ENCODE measurements at regions not wholly inside any gene's neighbourhood (a gene's known extent, or its start where the extent isn't known, plus 50 kb on each side); places are given as distances from the start of the nearest gene placed in this dataset.

DNA sequence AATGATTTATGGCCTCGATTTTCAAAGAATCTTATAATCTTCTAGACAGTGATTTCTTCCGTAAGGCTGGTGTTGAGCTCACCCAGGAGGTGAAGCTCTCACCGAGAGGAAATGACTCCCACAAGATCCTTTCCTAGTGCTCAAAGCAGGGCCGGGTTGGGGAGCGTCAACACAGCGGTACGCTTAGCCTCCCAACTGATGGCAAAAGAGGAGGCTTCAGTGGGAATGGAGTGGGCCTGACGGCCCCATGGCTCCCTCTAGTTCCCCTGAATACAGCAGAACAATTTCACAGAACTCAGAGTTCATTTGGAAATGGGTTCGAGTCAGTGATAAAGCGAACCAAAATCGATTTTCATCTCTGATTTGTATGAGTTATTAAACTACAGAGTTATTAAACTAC is 449.5 kb downstream of the KLF12 start:
- Histone ChIP-seq H3K4me3 (no peak overlapping the region), H3K27ac (no peak overlapping the region)
- TF ChIP-seq, protein P1, sequence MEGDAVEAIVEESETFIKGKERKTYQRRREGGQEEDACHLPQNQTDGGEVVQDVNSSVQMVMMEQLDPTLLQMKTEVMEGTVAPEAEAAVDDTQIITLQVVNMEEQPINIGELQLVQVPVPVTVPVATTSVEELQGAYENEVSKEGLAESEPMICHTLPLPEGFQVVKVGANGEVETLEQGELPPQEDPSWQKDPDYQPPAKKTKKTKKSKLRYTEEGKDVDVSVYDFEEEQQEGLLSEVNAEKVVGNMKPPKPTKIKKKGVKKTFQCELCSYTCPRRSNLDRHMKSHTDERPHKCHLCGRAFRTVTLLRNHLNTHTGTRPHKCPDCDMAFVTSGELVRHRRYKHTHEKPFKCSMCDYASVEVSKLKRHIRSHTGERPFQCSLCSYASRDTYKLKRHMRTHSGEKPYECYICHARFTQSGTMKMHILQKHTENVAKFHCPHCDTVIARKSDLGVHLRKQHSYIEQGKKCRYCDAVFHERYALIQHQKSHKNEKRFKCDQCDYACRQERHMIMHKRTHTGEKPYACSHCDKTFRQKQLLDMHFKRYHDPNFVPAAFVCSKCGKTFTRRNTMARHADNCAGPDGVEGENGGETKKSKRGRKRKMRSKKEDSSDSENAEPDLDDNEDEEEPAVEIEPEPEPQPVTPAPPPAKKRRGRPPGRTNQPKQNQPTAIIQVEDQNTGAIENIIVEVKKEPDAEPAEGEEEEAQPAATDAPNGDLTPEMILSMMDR (IDR thresholded peaks at IDR 0.05) = no peak
- TF ChIP-seq EP300 (IDR thresholded peaks at IDR 0.05) (no peak), POLR2A (IDR thresholded peaks at IDR 0.05) (no peak)

GRCh38 chr13:73684286-73684685 is 449.9 kb downstream of the KLF12 start:
- 88 to 92% (median 90%) methylated on average over 3 of the region's 3 CpGs for WGBS, 3 donors
- H3K36me3 ChIP-seq = no peaks in the 10 kb centered on the region
- H3K4me1 ChIP-seq (ENCODE audit: insufficient read depth) = no peaks in the 10 kb centered on the region
- no peaks in the 10 kb centered on the region for H3K27me3 ChIP-seq
- DNase-seq = no peak
- TF ChIP-seq, protein P1 (IDR thresholded peaks at IDR 0.05) = no peak
- TF ChIP-seq EP300 (IDR thresholded peaks at IDR 0.05) (no peak), POLR2A (IDR thresholded peaks at IDR 0.05) (no peak)
- H3K9me3 ChIP-seq = no peaks in the 10 kb centered on the region
- H3K27ac ChIP-seq = no peak overlapping the region
- intact Hi-C loops (cut with DNase I) = no loop called here
- H3K4me3 ChIP-seq = no peak overlapping the region

More for the DNA sequence above, 449.5 kb downstream of the KLF12 start:
- no peaks in the 10 kb centered on the region for H3K9me3 ChIP-seq
- H3K36me3 ChIP-seq = no peaks in the 10 kb centered on the region
- no peaks in the 10 kb centered on the region for H3K27me3 ChIP-seq
- no peak for DNase-seq
- WGBS, 3 donors = 93 to 94% (median 94%) methylated on average over 11 of the region's 11 CpGs
- H3K4me1 ChIP-seq (ENCODE audit: insufficient read depth) = no peaks in the 10 kb centered on the region
- intact Hi-C loops (cut with DNase I) = no loop called here

DNA sequence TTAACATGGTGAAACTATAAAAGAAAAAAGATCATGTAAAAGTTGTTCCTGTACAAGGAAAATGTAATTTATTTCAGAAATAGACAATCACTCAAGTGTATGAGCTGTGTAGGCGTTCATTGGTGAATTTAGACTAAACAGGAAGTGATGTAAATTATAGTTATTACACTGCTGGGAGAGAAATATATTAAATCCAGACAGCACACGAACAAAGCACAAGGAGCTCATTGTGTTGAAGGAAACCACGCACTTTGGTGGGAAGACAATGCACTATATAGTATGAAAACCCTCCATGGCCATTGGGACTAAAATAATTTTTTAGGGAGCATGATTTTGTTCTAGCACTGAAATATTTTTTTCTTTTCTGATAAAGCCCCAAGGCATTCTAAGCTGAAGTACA is 450.5 kb downstream of the KLF12 start:
- Histone ChIP-seq H3K9me3 (no peaks in the 10 kb centered on the region), H3K36me3 (no peaks in the 10 kb centered on the region), H3K27ac (no peak overlapping the region), H3K27me3 (no peaks in the 10 kb centered on the region), H3K4me3 (no peak overlapping the region), H3K4me1 (ENCODE audit: insufficient read depth) (no peaks in the 10 kb centered on the region)
- TF ChIP-seq POLR2A (IDR thresholded peaks at IDR 0.05) (no peak), EP300 (IDR thresholded peaks at IDR 0.05) (no peak)
- TF ChIP-seq, protein P1 (IDR thresholded peaks at IDR 0.05) = no peak
- intact Hi-C loops (cut with DNase I) = no loop called here
- no peak for DNase-seq
- WGBS, 3 donors = 88 to 93% (median 89%) methylated on average over 3 of the region's 3 CpGs

DNA sequence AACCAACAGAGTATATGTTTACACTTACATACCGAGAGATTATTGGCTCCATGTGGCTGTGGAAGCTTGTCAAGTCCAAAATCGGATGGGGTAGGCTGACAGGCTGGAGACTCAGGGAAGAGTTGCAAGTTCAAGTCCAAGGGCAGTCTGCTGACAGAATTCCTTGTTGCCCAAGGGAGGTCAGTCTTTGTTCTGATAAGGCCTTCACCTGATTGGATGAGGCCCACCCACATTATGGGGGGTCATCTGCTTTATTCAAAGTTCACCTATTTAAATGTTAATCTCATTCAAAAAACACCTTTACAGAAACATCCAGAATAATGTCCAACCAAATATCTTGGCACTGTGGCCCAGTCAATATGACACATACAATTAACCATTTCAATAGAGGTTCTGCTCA is 452.4 kb downstream of the KLF12 start:
- Histone ChIP-seq H3K27me3 (no peaks in the 10 kb centered on the region), H3K27ac (no peak overlapping the region), H3K4me3 (no peak overlapping the region), H3K9me3 (no peaks in the 10 kb centered on the region), H3K4me1 (ENCODE audit: insufficient read depth) (no peaks in the 10 kb centered on the region), H3K36me3 (no peaks in the 10 kb centered on the region)
- no peak for DNase-seq
- TF ChIP-seq, protein P1 (IDR thresholded peaks at IDR 0.05) = no peak
- no peak for TF ChIP-seq EP300 (IDR thresholded peaks at IDR 0.05)
- TF ChIP-seq POLR2A (IDR thresholded peaks at IDR 0.05) = no peak
- intact Hi-C loops (cut with DNase I) = no loop called here
- 88 to 91% (median 91%) methylated on average over 2 of the region's 2 CpGs for WGBS, 3 donors

DNA sequence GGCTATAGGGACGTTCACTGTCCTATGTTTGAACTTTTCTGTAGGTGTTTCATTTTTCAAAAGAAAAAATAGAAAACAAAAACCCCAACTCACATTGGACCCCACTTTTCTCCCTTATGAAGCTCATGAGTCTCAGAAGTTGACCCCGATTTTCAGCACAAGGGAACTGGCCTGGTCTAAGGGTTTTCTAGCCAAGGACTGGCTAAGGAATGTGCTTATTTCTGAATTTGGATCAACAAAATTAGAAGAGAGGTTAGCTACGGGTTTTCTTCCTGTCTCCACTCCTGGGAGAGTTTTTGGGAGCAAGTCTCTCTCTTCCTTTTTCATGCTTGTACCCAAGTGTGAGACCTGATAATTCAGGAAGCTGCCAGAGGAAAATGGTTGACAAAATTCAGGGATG is 453.2 kb downstream of the KLF12 start:
- 35 to 43% (median 39%) methylated on average over 3 of the region's 3 CpGs for WGBS, 3 donors

More for the DNA sequence above, 453.2 kb downstream of the KLF12 start:
- intact Hi-C loops (cut with DNase I) = no loop called here
- no peak for DNase-seq
- Histone ChIP-seq H3K4me1 (ENCODE audit: insufficient read depth) (no peaks in the 10 kb centered on the region), H3K4me3 (no peak overlapping the region), H3K27me3 (no peaks in the 10 kb centered on the region), H3K9me3 (no peaks in the 10 kb centered on the region), H3K36me3 (no peaks in the 10 kb centered on the region), H3K27ac (no peak overlapping the region)
- TF ChIP-seq, protein P1 (IDR thresholded peaks at IDR 0.05) = no peak
- TF ChIP-seq EP300 (IDR thresholded peaks at IDR 0.05) = no peak
- TF ChIP-seq POLR2A (IDR thresholded peaks at IDR 0.05) = no peak

Measured in ovary (tissue), 7 donors.